HG02642 (cell line): ENCODE measurements at regions not wholly inside any gene's neighbourhood (a gene's known extent, or its start where the extent isn't known, plus 50 kb on each side); places are given as distances from the start of the nearest gene placed in this dataset.

Experiments
- ATAC-seq: cut with Tn5 transposase; IDR thresholded peaks from one replicate; pipeline ENCODE4 v1.9.1; 2021; ENCODE audit warnings: mild to moderate bottlenecking; ENCODE audit not compliant: unreplicated experiment, poor library complexity

- no peak for ATAC-seq
These were observed 117.7 kb downstream of the CD47 start for GRCh38 chr3:107973152-107973551.

DNA sequence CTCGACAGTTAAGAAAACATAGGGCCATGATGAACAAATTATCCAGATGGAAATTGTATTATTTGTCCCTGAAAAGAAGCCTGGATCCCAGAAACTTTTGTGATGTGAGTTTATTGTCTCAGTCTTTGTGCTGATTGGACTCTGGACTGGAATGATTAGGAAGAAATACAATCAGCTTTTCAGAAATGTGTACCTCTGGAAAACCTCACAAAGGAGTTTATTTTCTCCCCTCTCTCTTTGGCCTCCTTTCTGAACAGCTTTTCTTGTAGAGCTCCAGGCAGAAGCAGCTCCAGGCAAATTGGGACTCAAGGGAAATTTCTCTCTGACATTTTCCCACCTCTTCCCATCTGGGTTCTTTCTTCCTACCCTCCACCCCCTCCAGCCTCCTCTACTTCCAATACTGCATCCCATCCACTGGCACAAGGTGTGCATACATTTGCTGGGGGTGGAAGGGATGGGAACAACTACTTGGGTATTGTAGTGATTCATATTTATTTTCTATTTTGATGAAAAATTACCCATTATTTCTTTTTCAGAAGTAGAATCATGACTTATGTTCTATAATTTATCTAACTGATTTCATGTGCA, 119.7 kb downstream of the CD47 start:
- ATAC-seq = no peak

DNA sequence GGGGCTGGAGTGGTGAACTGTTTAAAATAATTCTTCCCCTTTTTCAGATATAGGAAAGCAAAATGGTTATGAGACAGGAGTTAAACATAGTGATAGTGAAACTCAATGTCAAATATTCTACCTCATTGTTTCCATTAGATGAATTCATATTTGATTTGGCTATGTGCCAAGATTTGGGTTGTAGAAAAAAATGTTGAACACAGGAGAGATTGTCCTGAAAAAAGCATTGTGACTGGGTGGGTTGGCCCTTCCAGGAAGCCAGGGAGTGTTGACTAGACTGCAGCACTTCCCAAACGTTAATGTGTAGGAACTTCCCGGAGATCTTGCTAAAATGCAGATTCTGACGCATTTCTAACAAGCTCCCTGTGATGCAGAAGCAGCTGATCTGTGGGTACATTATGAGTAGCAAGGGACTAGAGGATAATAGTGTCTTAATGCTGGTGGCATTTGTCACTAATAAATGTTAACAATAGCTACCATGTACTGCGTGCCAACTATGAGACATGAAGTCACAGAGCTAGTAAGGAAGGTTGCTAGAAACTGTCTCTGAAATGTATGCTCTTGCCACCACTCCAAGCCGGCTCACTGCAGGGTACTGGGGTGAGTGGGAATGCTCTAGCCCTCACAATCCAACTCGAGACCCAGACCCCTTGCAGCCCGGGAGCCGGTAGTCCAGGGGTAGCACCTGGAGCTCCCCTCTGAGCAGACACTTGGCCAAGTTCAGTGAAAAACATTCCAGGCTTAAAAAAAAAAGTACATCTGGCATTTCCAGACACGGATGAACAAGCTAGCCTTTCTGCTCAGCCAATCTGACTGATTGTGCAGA, 120.6 kb downstream of the CD47 start:
- no peak for ATAC-seq

DNA sequence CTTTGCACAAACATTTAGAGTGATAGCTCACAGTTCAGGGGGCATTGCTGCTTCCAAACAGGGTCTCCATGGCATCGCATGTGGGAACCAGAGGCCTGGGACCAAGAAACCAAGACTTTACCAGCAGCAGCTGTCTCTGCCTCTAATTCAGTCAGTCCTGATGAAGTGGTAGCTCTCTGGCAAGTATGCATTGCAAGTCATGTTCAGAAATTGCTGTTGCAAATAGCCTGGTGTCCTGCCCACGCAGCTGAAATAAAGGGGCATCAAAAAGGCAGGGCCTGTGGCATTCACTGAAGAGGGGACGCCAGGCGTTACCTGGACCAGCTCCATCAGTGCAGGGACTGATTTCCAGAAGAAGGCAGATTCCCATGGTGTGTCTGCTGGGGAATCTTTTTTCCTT, 121.3 kb downstream of the CD47 start:
- ATAC-seq = no peak

DNA sequence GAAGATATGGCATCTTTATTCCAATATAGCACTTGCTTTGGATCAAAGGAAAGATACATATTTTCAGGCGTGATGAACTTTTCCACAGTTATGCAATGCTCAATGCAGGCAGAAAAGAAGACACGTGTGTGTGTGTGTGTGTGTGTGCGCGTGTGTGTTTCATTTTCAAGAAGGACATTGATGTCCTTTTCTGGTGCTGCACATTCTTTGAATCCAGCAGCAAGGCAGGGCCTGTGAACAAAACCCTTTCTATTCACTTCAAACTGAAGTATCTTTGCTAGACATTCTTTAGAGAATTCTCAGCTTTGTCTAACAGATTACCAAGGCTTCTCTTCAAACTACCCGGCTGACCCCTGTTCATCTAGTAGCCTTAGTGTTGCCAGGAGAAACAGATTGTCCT, 124.6 kb downstream of the CD47 start:
- ATAC-seq = no peak

DNA sequence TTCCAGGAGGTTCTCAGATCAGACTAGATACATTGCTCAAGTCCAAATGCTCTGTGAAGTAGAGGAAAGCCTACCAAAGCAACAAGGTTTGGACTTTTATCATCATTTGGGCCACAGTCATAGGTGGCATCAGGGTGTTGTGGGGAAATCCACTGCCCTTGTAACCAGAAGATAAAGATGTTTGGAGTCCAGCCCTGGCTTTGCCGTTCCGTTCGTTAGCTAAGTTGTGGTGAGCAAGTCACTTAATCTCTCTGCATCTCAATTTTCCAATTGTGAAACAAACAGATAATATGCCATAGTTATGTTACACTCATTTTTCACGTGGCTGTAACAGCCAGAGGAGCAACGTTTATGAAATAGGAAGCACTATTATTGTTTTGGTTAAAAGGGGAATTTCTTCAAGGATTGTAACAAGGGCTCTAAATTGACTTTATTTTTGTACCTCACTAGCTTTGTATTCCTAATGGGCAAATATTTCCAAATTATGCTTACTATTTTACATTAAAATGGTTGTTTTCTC, 125.6 kb downstream of the CD47 start:
- no peak for ATAC-seq

DNA sequence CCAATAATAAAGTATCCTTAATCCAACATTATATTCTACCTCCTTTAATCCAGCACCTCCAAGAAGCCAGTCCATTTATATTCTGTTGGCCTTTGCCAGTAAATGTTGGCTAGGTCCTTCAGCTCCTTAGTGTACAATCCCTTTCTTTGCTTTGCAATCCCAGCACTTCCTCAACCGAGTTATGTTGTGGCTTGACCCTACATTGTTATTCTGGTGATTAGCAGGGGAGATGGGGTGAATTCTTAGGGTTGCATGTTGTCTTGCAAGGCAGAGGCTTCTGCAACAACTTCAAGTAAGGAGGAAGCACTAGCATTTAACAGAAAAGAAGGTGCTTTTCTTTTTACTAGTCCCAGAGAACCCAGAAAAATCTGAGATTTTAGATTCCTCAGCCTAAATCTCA, 127.2 kb downstream of the CD47 start:
- ATAC-seq = no peak

GRCh38 chr3:107962946-107963345, 127.9 kb downstream of the CD47 start:
- no peak for ATAC-seq

GRCh38 chr3:107962037-107962436, 128.8 kb downstream of the CD47 start:
- ATAC-seq = no peak

- no peak for ATAC-seq
These were observed 131.2 kb downstream of the CD47 start for GRCh38 chr3:107959550-107960154.

GRCh38 chr3:107958146-107958545, 132.7 kb downstream of the CD47 start:
- no peak for ATAC-seq

- no peak for ATAC-seq
These were observed 133.6 kb downstream of the CD47 start for GRCh38 chr3:107956991-107957900.

- no peak for ATAC-seq
These were observed 136.0 kb downstream of the CD47 start for GRCh38 chr3:107954845-107955244.

- ATAC-seq = no peak
These were observed 137.1 kb downstream of the CD47 start for GRCh38 chr3:107953722-107954121.

DNA sequence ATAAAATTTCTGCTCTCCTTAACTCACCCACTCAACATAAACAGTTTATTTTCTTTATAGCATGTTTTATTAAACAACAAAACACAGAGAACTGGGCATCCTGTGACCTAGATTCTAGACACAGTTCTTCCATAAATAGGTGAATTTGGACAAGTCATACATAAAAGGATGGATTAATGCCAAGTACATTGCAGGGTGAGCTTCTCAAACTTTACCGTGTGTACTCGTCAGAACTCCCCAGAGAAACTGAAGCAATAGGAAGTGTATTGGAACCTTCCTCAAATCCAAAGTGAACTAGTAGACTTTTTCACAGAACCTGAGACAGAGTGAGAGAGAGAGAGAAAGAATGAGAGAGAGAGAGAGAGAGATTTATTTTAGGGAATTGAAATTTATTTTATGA, 139.7 kb downstream of the CD47 start:
- ATAC-seq = no peak

DNA sequence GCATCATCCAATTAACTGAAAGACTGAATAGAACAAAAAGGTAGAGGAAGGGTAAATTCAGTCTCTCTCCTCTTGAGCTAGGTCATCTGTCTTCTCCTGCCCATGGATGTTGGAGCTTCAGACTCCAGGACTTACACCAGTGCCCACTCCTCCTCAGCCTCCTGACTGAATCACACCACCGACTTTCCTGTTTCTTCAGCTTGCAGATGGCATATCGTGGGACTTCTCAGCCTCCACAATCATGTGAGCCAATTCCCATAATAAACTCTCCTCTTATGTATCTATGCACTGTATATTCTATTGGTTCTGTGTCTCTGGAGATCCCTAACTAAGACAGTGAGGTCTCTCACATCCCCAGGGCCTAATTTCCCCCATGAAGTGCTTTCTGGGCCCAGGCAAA, 140.4 kb downstream of the CD47 start:
- no peak for ATAC-seq

GRCh38 chr3:107949394-107949970, 141.3 kb downstream of the CD47 start:
- no peak for ATAC-seq

- no peak for ATAC-seq
These were observed 143.6 kb downstream of the CD47 start for GRCh38 chr3:107947203-107947602.

DNA sequence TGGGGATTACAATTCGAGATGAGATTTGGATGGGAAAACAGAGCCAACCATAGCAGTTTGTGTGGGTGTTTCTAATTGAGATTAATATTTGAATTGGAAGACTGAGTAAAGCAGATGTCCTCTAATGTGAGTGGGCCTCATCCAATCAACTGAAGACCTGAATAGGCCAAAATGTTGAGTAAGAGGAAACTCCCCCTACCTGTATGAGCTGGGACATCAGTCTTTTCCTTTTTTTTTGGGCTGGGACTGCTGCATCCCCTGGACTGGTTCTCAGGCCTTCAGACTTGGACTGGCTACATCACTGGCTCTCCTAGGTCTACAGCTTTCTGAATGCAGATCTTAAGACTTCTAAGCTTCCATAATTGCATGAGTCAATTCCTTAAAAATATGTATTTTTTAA, 144.1 kb downstream of the CD47 start:
- no peak for ATAC-seq

DNA sequence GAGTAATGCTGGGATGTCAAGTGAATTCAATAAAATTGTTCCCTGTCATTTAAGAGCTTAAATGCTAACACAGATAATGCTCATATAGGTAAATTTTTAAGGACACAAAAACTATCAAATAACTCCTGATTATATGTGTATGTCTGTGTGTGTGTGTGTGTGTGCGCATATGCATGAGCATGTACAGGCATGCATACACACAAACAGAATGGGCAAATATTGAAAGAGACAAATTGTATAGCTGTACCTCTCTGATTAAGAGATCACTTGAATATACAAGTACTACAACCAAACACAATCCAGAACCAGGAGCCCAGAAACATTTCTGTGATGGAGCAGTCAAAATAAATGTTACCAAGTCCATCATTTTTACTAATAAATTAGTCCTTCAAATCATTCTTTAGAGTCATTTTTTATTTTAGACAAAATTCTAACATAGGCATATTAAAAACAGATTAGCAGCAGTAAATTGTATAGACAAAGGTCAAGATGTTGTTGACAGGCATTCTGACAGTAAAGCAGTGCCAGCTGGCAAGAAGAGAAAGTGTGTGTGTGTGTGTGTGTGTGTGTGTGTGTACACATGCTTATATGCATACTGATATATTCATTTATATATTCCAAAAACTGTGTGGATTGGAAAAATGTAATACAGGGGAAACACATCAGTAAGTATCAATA, 145.3 kb downstream of the CD47 start:
- ATAC-seq = no peak
